ENCODE measurements at regions not wholly inside any gene's neighbourhood (a gene's known extent, or its start where the extent isn't known, plus 50 kb on each side); places are given as distances from the start of the nearest gene placed in this dataset.

GRCh38 chr16:59242556-59242955 lies 508.4 kb upstream of the GOT2 start:
- TF ChIP-seq POLR2AphosphoS5 (IDR thresholded peaks at IDR 0.05; ENCODE audit: low read depth, low read length) (no peak), REST (IDR thresholded peaks at IDR 0.05; ENCODE audit: insufficient read depth in 1 of 2, low read depth in 2 of 2, low read length in 2 of 2) (no peak), SIN3A (IDR thresholded peaks at IDR 0.05; ENCODE audit: borderline replicate concordance, insufficient read depth, low read length) (no peak), TAF1 (IDR thresholded peaks at IDR 0.05; ENCODE audit: borderline replicate concordance, insufficient read depth, low read length) (no peak), FOXP2 (optimal IDR thresholded peaks at IDR 0.05; ENCODE audit: borderline replicate concordance, extremely low read depth, extremely low read length, insufficient read depth) (no peak)

GRCh38 chr16:59238246-59238645 lies 504.1 kb upstream of the GOT2 start:
- no peak for TF ChIP-seq TAF1 (IDR thresholded peaks at IDR 0.05; ENCODE audit: borderline replicate concordance, insufficient read depth, low read length)
- TF ChIP-seq POLR2AphosphoS5 (IDR thresholded peaks at IDR 0.05; ENCODE audit: low read depth, low read length), result no peak
- no peak for TF ChIP-seq FOXP2 (optimal IDR thresholded peaks at IDR 0.05; ENCODE audit: borderline replicate concordance, extremely low read depth, extremely low read length, insufficient read depth)
- TF ChIP-seq SIN3A (IDR thresholded peaks at IDR 0.05; ENCODE audit: borderline replicate concordance, insufficient read depth, low read length), result no peak
- TF ChIP-seq REST (IDR thresholded peaks at IDR 0.05; ENCODE audit: insufficient read depth in 1 of 2, low read depth in 2 of 2, low read length in 2 of 2), result no peak

- TF ChIP-seq POLR2AphosphoS5 (IDR thresholded peaks at IDR 0.05; ENCODE audit: low read depth, low read length) (no peak), SIN3A (IDR thresholded peaks at IDR 0.05; ENCODE audit: borderline replicate concordance, insufficient read depth, low read length) (no peak), REST (IDR thresholded peaks at IDR 0.05; ENCODE audit: insufficient read depth in 1 of 2, low read depth in 2 of 2, low read length in 2 of 2) (no peak), TAF1 (IDR thresholded peaks at IDR 0.05; ENCODE audit: borderline replicate concordance, insufficient read depth, low read length) (no peak), FOXP2 (optimal IDR thresholded peaks at IDR 0.05; ENCODE audit: borderline replicate concordance, extremely low read depth, extremely low read length, insufficient read depth) (no peak)
Observed at GRCh38 chr16:59236804-59237458, 502.8 kb upstream of the GOT2 start.

- TF ChIP-seq TAF1 (IDR thresholded peaks at IDR 0.05; ENCODE audit: borderline replicate concordance, insufficient read depth, low read length), result no peak
- no peak for TF ChIP-seq SIN3A (IDR thresholded peaks at IDR 0.05; ENCODE audit: borderline replicate concordance, insufficient read depth, low read length)
- no peak for TF ChIP-seq POLR2AphosphoS5 (IDR thresholded peaks at IDR 0.05; ENCODE audit: low read depth, low read length)
- no peak for TF ChIP-seq FOXP2 (optimal IDR thresholded peaks at IDR 0.05; ENCODE audit: borderline replicate concordance, extremely low read depth, extremely low read length, insufficient read depth)
- TF ChIP-seq REST (IDR thresholded peaks at IDR 0.05; ENCODE audit: insufficient read depth in 1 of 2, low read depth in 2 of 2, low read length in 2 of 2), result no peak
Observed at GRCh38 chr16:59224401-59224800, 490.3 kb upstream of the GOT2 start.

Data from PFSK-1 (cell line).